ENCODE measurements at regions not wholly inside any gene's neighbourhood (a gene's known extent, or its start where the extent isn't known, plus 50 kb on each side); places are given as distances from the start of the nearest gene placed in this dataset.

GRCh38 chr10:61330669-61331068 is 122.5 kb downstream of the TMEM26 start:
- Mint-ChIP-seq H3K27ac (no peak overlapping the region), H3K27me3 (ENCODE audit: low read depth in 3 of 3) (peaks cover 0 to 2% (median 0%) of the 10 kb centered on the region in 3 donors)

GRCh38 chr10:61329854-61330253 is 123.3 kb downstream of the TMEM26 start:
- no peak overlapping the region for H3K9ac ChIP-seq (ENCODE audit: insufficient read depth, low read length, poor library complexity, severe bottlenecking)
- H3K4me1 ChIP-seq (ENCODE audit: control insufficient read depth in 1 of 2, insufficient read depth in 2 of 2, low read length in 2 of 2), result no peaks in the 10 kb centered on the region
- no CpG with 5 or more reads among the region's 2 CpGs for WGBS (ENCODE audit: insufficient coverage)
- no peak overlapping the region for H3K4me3 Mint-ChIP-seq
- no peaks in the 10 kb centered on the region for H3K36me3 Mint-ChIP-seq
- H3K4me1 Mint-ChIP-seq, result no peaks in the 10 kb centered on the region
- no peaks in the 10 kb centered on the region for H3K79me2 ChIP-seq (ENCODE audit: insufficient read depth, low read length)
- H3K27me3 ChIP-seq (ENCODE audit: control insufficient read depth in 2 of 2, insufficient read depth in 2 of 2, low read length in 2 of 2), result no peaks in the 10 kb centered on the region
- no peaks in the 10 kb centered on the region for H4K20me1 ChIP-seq (ENCODE audit: insufficient read depth, low read length)
- H3K36me3 ChIP-seq (replicated peaks in 1 of 2; ENCODE audit: control insufficient read depth in 1 of 2, insufficient read depth in 2 of 2, low read length in 2 of 2), result no peaks in the 10 kb centered on the region
- TF ChIP-seq CTCF (IDR thresholded peaks at IDR 0.05), result no peak
- no peak overlapping the region for H3K4me3 ChIP-seq (replicated peaks in 1 of 3; ENCODE audit: low read depth in 2 of 3, low read length in 3 of 3)
- no peak overlapping the region for H3K27ac ChIP-seq (ENCODE audit: low read depth in 1 of 2, low read length in 2 of 2)
- peaks cover 0 to 15% (median 9%) of the 10 kb centered on the region in 7 donors for H3K9me3 Mint-ChIP-seq
- H3K9me3 ChIP-seq (replicated peaks in 1 of 2; ENCODE audit: control insufficient read depth in 1 of 2, insufficient read depth in 1 of 2, low read length in 2 of 2), result no peaks in the 10 kb centered on the region
- H3K27me3 Mint-ChIP-seq (ENCODE audit: low read depth in 3 of 3), result peaks cover 0 to 2% (median 0%) of the 10 kb centered on the region in 3 donors
- intact Hi-C loops (cut with micrococcal nuclease), result no loop called here
- no peak for DNase-seq
- H3K27ac Mint-ChIP-seq, result no peak overlapping the region
- no peak overlapping the region for H2AFZ ChIP-seq (ENCODE audit: insufficient read depth, low read depth, low read length, poor library complexity, severe bottlenecking)
- no peak overlapping the region for H3K4me2 ChIP-seq (replicated peaks; ENCODE audit: extremely low read depth, low read length, poor library complexity, severe bottlenecking)

More at GRCh38 chr10:61330669-61331068, 122.5 kb downstream of the TMEM26 start:
- TF ChIP-seq CTCF (IDR thresholded peaks at IDR 0.05), result no peak
- intact Hi-C loops (cut with micrococcal nuclease), result no loop called here
- Mint-ChIP-seq H3K9me3 (peaks cover 0 to 15% (median 9%) of the 10 kb centered on the region in 7 donors), H3K4me1 (no peaks in the 10 kb centered on the region), H3K36me3 (no peaks in the 10 kb centered on the region), H3K4me3 (no peak overlapping the region)
- Histone ChIP-seq H3K4me1 (ENCODE audit: control insufficient read depth in 1 of 2, insufficient read depth in 2 of 2, low read length in 2 of 2) (no peaks in the 10 kb centered on the region), H3K9ac (ENCODE audit: insufficient read depth, low read length, poor library complexity, severe bottlenecking) (no peak overlapping the region), H3K4me2 (replicated peaks; ENCODE audit: extremely low read depth, low read length, poor library complexity, severe bottlenecking) (no peak overlapping the region), H3K27ac (ENCODE audit: low read depth in 1 of 2, low read length in 2 of 2) (no peak overlapping the region), H3K27me3 (ENCODE audit: control insufficient read depth in 2 of 2, insufficient read depth in 2 of 2, low read length in 2 of 2) (no peaks in the 10 kb centered on the region), H3K4me3 (replicated peaks in 1 of 3; ENCODE audit: low read depth in 2 of 3, low read length in 3 of 3) (no peak overlapping the region), H3K79me2 (ENCODE audit: insufficient read depth, low read length) (no peaks in the 10 kb centered on the region), H3K36me3 (replicated peaks in 1 of 2; ENCODE audit: control insufficient read depth in 1 of 2, insufficient read depth in 2 of 2, low read length in 2 of 2) (no peaks in the 10 kb centered on the region), H2AFZ (ENCODE audit: insufficient read depth, low read depth, low read length, poor library complexity, severe bottlenecking) (no peak overlapping the region), H3K9me3 (replicated peaks in 1 of 2; ENCODE audit: control insufficient read depth in 1 of 2, insufficient read depth in 1 of 2, low read length in 2 of 2) (no peaks in the 10 kb centered on the region), H4K20me1 (ENCODE audit: insufficient read depth, low read length) (no peaks in the 10 kb centered on the region)
- no peak for DNase-seq
- 78% methylated on average over 3 of the region's 3 CpGs for WGBS (ENCODE audit: insufficient coverage)

Measured in CD14-positive monocyte (primary cell).